Anterior cingulate cortex (tissue), 58 donors: ENCODE measurements at regions not wholly inside any gene's neighbourhood (a gene's known extent, or its start where the extent isn't known, plus 50 kb on each side); places are given as distances from the start of the nearest gene placed in this dataset.
"Not testable (repeated sequence)": the region's sequence is repeated elsewhere in the genome, so short reads cannot be mapped to it uniquely, and the experiment has no call there.

ENCODE experiments used
- DNase-seq, 58 donors: peaks; one replicate each; lab custom pipeline; 2025; lab: John Stamatoyannopoulos, UW

DNA sequence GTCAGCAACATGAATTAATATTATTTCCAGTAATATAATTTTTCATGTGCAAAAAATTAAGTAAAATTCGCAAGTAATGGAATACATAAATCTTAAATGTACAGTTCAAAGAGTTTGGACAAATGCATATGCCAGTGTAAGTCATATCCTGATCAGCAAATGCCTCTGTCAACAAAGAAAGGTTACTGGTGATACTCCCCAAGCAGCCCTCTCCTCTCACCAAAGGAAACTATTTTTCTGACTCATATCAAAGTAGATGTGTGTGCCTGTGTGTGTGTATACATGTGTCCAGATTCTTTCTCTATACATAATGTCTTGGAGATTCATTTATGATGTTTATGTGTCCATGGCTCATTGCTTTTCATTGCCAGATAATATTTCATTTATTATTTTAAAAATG lies 1035.0 kb downstream of the SLC16A7 start:
- DNase-seq, result no peak

DNA sequence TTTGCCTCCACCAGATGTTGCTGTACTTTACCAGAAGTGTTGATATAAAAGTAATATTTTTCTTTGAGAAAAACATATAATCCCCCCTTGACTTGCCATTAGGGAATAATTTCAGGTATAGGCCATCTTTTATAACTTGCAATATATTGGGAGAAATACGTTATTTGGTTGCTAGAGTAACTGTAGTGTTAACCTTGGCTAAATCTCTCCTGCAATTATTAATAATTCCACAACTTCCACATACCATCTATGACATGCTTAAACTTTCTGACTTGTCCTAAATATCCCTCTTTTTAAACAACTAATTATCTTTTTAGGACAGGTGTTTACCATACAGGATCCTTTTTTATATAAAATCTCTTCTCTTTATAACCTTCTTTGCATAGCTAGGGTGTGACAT lies 1048.2 kb downstream of the SLC16A7 start:
- DNase-seq, result no peak

- no peak for DNase-seq
Measured at GRCh38 chr12:60666895-60667294, 1071.1 kb downstream of the SLC16A7 start.

GRCh38 chr12:60672949-60673348 lies 1077.1 kb downstream of the SLC16A7 start:
- DNase-seq, result no peak

GRCh38 chr12:60684988-60685655 lies 1089.3 kb downstream of the SLC16A7 start:
- no peak for DNase-seq

DNA sequence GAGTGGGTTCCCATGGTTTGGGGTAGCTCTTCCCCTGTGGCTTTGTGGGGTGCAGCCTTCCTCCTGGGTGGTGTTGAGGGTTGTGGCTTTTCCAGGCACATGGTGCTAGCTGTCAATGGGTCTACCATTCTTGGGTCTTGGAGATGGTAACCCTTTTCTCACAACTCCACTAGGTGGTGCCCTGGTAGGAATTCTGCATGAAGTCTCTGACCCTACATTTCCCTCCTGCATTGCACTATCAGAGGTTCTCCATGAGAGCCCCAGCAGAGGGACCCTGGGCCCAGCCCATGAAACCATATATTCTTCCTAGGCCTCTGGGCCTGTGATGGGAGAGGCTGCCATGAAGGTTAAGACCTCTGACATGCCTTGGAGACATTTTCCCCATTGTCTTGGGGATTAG lies 1093.3 kb downstream of the SLC16A7 start:
- DNase-seq, result no peak

GRCh38 chr12:60693019-60693626 lies 1097.3 kb downstream of the SLC16A7 start:
- no peak for DNase-seq

DNA sequence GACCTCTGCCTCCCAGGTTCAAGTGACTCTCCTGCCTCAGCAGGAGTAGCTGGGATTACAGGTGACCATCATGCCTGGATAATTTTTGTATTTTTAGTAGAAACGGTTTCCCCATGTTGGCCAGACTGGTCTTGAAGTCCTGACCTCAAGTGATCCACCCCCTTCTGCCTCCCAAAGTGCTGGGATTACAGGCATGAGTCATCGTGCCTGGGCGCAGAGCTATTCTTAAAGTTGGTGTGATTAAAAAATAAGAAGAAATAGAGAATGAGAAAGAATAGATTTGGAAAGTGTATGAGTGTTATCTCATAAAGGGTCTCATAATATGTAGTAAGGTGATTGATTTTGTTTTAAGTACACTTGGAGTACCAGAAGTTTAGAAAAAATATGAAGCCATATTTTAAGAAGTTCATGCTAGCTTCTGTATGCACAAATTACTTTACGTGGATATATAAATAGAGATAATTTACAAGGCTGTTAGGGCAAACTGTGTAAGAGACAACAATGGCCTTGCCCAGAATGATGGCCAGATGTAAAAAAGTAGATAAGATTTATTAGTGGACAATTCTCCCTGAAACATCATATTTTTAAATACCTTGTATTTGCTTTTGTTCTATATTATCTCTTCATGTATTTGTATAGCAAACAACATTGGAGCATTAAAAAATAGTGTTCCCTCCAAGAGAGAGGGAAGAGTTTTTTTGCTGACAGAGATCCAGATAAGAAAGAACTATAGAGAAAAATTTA lies 1108.5 kb downstream of the SLC16A7 start:
- no peak for DNase-seq

DNA sequence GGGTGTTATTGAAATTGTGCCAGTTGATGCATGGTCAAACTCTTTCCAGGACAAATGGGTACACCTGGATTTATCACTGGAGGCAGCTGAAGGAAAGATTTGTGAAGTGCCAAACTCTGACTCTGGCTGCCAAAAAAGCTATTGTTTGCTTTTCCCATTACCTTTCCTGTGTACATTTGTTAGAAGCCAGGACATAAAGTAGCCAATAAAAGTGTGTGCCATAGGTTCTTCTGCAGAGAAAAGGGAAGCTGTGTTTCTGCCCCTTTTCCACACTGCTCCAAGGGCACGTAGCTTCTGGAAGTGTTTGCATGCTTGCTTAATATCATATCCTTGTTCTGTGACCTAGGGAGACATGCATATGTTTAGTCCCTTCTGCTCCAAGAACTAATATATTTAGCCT lies 1114.4 kb downstream of the SLC16A7 start:
- DNase-seq, result no peak

DNA sequence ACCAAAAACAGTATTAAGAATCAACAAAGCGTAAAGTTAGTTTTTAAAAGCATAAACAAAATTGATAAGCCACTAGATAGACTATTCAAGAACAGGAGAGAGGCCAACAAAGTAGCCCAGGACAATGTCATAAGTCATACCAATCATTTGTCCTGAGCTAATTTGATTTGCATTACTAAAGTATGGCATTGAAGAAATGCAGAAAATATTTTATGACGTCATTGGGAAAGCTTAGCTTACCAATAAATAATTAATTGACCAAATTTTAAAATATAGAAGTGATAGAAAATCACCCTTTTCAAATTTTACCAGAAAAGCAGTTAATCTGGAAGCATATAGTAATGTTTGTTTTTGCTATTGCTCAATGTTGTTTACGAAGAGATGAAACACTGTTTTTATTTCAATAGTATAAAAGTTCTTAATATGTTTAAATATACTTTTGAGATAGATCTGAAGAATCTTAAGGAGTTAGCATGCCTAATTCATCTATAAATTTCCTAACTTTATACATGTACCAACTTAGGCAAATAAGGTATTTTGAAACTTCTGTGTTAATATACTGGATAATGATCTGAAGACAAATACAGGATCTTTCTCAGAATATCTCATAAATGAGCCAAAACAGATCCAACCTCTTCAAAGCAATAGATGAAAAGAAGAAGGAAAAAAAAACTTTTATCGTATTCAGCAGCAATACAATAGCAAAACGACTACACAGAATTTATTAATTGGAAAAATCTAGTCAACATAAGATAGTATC lies 1118.5 kb downstream of the SLC16A7 start:
- DNase-seq, result no peak

GRCh38 chr12:60724475-60724874 lies 1128.6 kb downstream of the SLC16A7 start:
- DNase-seq, result no peak

DNA sequence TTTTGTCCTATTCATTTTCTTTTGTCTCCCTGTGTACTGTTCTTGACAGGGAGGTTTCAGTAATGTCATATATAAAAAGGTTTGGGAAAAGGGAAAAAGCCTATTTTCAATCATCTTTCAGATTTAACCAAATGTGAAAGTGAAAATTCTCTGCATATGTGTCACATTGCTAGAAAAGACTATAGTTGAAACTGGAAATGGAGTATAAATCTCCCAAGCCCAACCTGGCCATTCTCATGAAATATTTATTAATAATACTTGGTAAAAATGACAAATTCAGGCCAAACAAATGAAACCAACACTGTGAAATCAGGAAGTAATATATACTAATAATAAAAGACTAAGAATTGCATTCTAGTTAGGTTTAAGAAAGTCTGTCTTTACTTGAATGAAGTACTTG lies 1129.2 kb downstream of the SLC16A7 start:
- DNase-seq, result no peak

- no peak for DNase-seq
Measured at GRCh38 chr12:60752589-60752988, 1156.8 kb downstream of the SLC16A7 start.

- no peak for DNase-seq
Measured at GRCh38 chr12:60758224-60758623, 1162.4 kb downstream of the SLC16A7 start.

GRCh38 chr12:60760965-60761364 lies 1165.1 kb downstream of the SLC16A7 start:
- no peak for DNase-seq

DNA sequence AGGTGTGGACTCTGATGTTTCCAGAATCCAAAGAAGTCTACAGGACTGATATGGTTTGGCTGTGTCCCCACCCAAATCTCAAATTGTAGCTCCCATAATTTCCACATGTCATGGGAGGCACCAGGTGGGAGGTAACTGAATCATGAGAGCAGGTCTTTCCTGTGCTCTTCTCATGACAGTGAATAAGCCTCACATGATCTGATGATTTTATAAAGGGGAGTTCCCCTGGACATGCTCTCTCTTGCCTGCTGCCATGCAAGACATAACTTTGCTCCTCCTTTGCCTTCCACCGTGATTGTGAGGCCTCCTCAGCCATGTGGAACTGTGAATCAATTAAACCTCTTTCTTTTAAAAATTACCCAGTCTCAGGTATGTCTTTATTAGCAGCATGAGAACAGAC lies 1205.3 kb downstream of the SLC16A7 start:
- DNase-seq, result not testable (repeated sequence)

GRCh38 chr12:60803147-60803546 lies 1207.3 kb downstream of the SLC16A7 start:
- no peak for DNase-seq

- DNase-seq, result no peak
Measured at GRCh38 chr12:60805364-60805763, 1209.5 kb downstream of the SLC16A7 start.

GRCh38 chr12:60819794-60820193 lies 1224.0 kb downstream of the SLC16A7 start:
- no peak for DNase-seq

- DNase-seq, result no peak
Measured at GRCh38 chr12:60822580-60822979, 1226.8 kb downstream of the SLC16A7 start.

DNA sequence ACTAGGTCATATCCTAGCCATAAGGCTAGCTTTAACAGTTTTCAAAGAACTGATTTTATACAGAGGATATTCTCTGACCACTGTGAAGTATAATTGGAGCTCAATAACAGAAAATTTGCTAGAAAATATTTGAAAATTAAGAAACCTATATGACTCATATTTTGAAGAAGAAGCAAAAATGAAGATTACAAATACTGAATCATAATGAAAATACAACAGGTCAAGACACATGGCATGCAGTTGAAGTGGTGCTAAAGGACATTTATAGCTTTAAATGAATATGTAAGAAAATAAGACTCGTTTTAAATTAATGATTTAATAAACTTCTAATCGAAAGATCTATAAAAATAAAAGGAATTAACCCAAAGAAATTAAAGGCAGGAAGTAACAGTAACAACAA lies 1234.6 kb downstream of the SLC16A7 start:
- DNase-seq, result no peak
